SK-N-SH (cell line): ENCODE measurements at regions not wholly inside any gene's neighbourhood (a gene's known extent, or its start where the extent isn't known, plus 50 kb on each side); places are given as distances from the start of the nearest gene placed in this dataset.

Experiments
- CTCF ChIA-PET: fragments of 300-600, 350-600 bp; formaldehyde crosslinking; extraction: SDS; loops from one replicate; lab custom pipeline; 2021; lab: Yijun Ruan, JAX
- POLR2A ChIA-PET: fragments of 350-600 bp; sonication (Branson Sonifier 250); formaldehyde crosslinking; extraction: SDS; loops from one replicate; lab custom pipeline; 2020; ENCODE audit warnings: antibody characterized with exemption, inconsistent platforms; lab: Yijun Ruan, JAX
- DNase-seq: peaks from one replicate; pipeline ENCODE4 v3.0.0; 2012
- H2AFZ ChIP-seq: fragments of 200-600 bp; sonication (generic); 2 replicates; pipeline ENCODE4 v1.8.1; 2016; ENCODE audit warnings: antibody characterized with exemption, mild to moderate bottlenecking, low read depth
- H3F3A ChIP-seq: fragments of 200-600 bp; sonication (generic); replicated peaks from 2 replicates; pipeline ENCODE3; 2016; ENCODE audit warnings: antibody characterized with exemption, mild to moderate bottlenecking; ENCODE audit not compliant: insufficient read depth
- H3K27ac ChIP-seq, 2 experiments: fragments of 200-500 bp in 1 of 2; fragments of 200-600 bp in 1 of 2; sonication (Bioruptor generic) in 1 of 2; sonication (generic), shearing (Covaris generic) in 1 of 2; 2 replicates each; pipeline versions ENCODE4 v1.5.1 to v1.6.1; 2014 to 2016; ENCODE audit warnings: low read depth in 2 of 2, inconsistent platforms in 1 of 2, low read length in 1 of 2, mild to moderate bottlenecking in 1 of 2, mixed read lengths in 1 of 2
- H3K27me3 ChIP-seq: fragments of 200-600 bp; sonication (generic), shearing (Covaris generic); 2 replicates; pipeline ENCODE4 v1.6.1; 2016; ENCODE audit warnings: mixed run types; ENCODE audit not compliant: insufficient read depth
- H3K36me3 ChIP-seq, 2 experiments: fragments of 200-500 bp in 1 of 2; fragments of 200-600 bp in 1 of 2; sonication (Bioruptor generic) in 1 of 2; sonication (generic) in 1 of 2; replicated peaks in 1 of 2; 2 replicates each; pipeline versions ENCODE3 to v1.5.1; 2014 to 2016; ENCODE audit warnings: low read length in 1 of 2, mild to moderate bottlenecking in 1 of 2; ENCODE audit not compliant: insufficient read depth in 2 of 2, control insufficient read depth in 1 of 2
- H3K4me1 ChIP-seq, 2 experiments: fragments of 200-500 bp in 1 of 2; fragments of 200-600 bp in 1 of 2; sonication (Bioruptor generic) in 1 of 2; sonication (generic), shearing (Covaris generic) in 1 of 2; 2 replicates each; pipeline versions ENCODE4 v1.5.1 to v1.6.1; 2014 to 2016; ENCODE audit warnings: low read depth in 1 of 2, low read length in 1 of 2, mixed run types in 1 of 2; ENCODE audit not compliant: insufficient read depth in 2 of 2, control insufficient read depth in 1 of 2
- H3K4me2 ChIP-seq: fragments of 200-600 bp; sonication (generic), shearing (Covaris generic); 2 replicates; pipeline ENCODE4 v1.6.1; 2017; ENCODE audit warnings: mixed run types
- H3K4me3 ChIP-seq, 2 experiments: fragments of 200-500 bp in 1 of 2; fragments of 200-600 bp in 1 of 2; sonication (Bioruptor generic) in 1 of 2; sonication (generic), shearing (Covaris generic) in 1 of 2; 2 replicates each; pipeline versions ENCODE4 v1.5.1 to v1.8.1; 2014 to 2016; ENCODE audit warnings: low read depth in 2 of 2, inconsistent platforms in 1 of 2, low read length in 1 of 2, mild to moderate bottlenecking in 1 of 2, mixed read lengths in 1 of 2, moderate library complexity in 1 of 2
- H3K79me2 ChIP-seq: fragments of 200-600 bp; sonication (generic); 2 replicates; pipeline ENCODE4 v1.8.1; 2017; ENCODE audit warnings: mild to moderate bottlenecking; ENCODE audit not compliant: insufficient read depth
- H3K9ac ChIP-seq: fragments of 200-600 bp; sonication (generic); 2 replicates; pipeline ENCODE4 v1.6.1; 2017; ENCODE audit warnings: mixed run types
- H3K9me2 ChIP-seq: fragments of 200-600 bp; sonication (generic); 2 replicates; pipeline ENCODE4 v1.6.1; 2017; ENCODE audit warnings: mixed run types
- H3K9me3 ChIP-seq: fragments of 200-600 bp; sonication (generic); 2 replicates; pipeline ENCODE4 v1.6.1; 2017; ENCODE audit warnings: mixed run types, mild to moderate bottlenecking, moderate library complexity
- H4K20me1 ChIP-seq: fragments of 200-600 bp; sonication (generic); 2 replicates; pipeline ENCODE4 v1.6.1; 2017; ENCODE audit warnings: mild to moderate bottlenecking, mixed run types; ENCODE audit not compliant: insufficient read depth
- CHD2 ChIP-seq: fragments of 150-350 bp; IDR thresholded peaks from 2 replicates; pipeline ENCODE4 v1.6.1; 2018; ENCODE audit warnings: low read length; ENCODE audit not compliant: partially characterized antibody
- CTCF ChIP-seq: fragments of 200-600 bp; sonication (generic); IDR thresholded peaks from 2 replicates; pipeline ENCODE4 v1.6.1; 2017; ENCODE audit warnings: antibody characterized with exemption, mild to moderate bottlenecking, moderate library complexity
- ELF1 ChIP-seq: IDR thresholded peaks from 2 replicates; pipeline ENCODE4 v1.4.0; 2012
- EP300 ChIP-seq, 2 experiments: IDR thresholded peaks; 2 replicates each; pipeline versions ENCODE4 v1.4.0 to v1.6.1; 2012; ENCODE audit warnings: borderline replicate concordance in 1 of 2, low read depth in 1 of 2, low read length in 1 of 2
- FOSL2 ChIP-seq: IDR thresholded peaks from 2 replicates; pipeline ENCODE4 v1.4.0; 2012; ENCODE audit warnings: low read depth, mild to moderate bottlenecking, moderate library complexity, borderline replicate concordance
- GABPA ChIP-seq: IDR thresholded peaks from 2 replicates; pipeline ENCODE4 v1.4.0; 2012; ENCODE audit warnings: low read depth, mild to moderate bottlenecking
- MAX ChIP-seq: IDR thresholded peaks from 2 replicates; pipeline ENCODE4 v1.4.0; 2012; ENCODE audit warnings: low read depth
- NFIC ChIP-seq: IDR thresholded peaks from 2 replicates; pipeline ENCODE4 v1.4.0; 2012; ENCODE audit warnings: borderline replicate concordance
- NRF1 ChIP-seq: IDR thresholded peaks from 2 replicates; pipeline ENCODE4 v1.6.1; 2012; ENCODE audit warnings: low read depth, mild to moderate bottlenecking, low read length
- POLR2AphosphoS5 ChIP-seq: IDR thresholded peaks from 2 replicates; pipeline ENCODE4 v1.6.1; 2012; ENCODE audit warnings: low read depth, low read length
- RCOR1 ChIP-seq: fragments of 150-350 bp; IDR thresholded peaks from 2 replicates; pipeline ENCODE4 v1.6.1; 2017; ENCODE audit warnings: antibody characterized with exemption, low read length
- RFX5 ChIP-seq: IDR thresholded peaks from 2 replicates; pipeline ENCODE4 v1.6.1; 2012; ENCODE audit warnings: mild to moderate bottlenecking, improper control_type of control experiment, low read length
- RXRA ChIP-seq: IDR thresholded peaks from 2 replicates; pipeline ENCODE4 v1.4.0; 2012; ENCODE audit warnings: low read depth, mild to moderate bottlenecking, borderline replicate concordance
- SIN3A ChIP-seq: IDR thresholded peaks from 2 replicates; pipeline ENCODE4 v1.6.1; 2012; ENCODE audit warnings: low read depth, mild to moderate bottlenecking, low read length, moderate library complexity, borderline replicate concordance
- SMC3 ChIP-seq: IDR thresholded peaks from 2 replicates; pipeline ENCODE4 v1.6.1; 2012; ENCODE audit warnings: low read depth, low read length, improper control_type of control experiment
- TAF1 ChIP-seq: IDR thresholded peaks from 2 replicates; pipeline ENCODE4 v1.6.1; 2012; ENCODE audit warnings: low read depth, mild to moderate bottlenecking, low read length, moderate library complexity, borderline replicate concordance
- TEAD4 ChIP-seq: IDR thresholded peaks from 2 replicates; pipeline ENCODE4 v1.4.0; 2012; ENCODE audit warnings: mild to moderate bottlenecking, borderline replicate concordance; ENCODE audit not compliant: insufficient read depth
- USF1 ChIP-seq: IDR thresholded peaks from 2 replicates; pipeline ENCODE4 v1.4.0; 2012; ENCODE audit warnings: low read depth, borderline replicate concordance
- USF2 ChIP-seq: fragments of 150-350 bp; IDR thresholded peaks from 2 replicates; pipeline ENCODE4 v1.6.1; 2017; ENCODE audit warnings: antibody characterized with exemption, low read length, low read depth, borderline replicate concordance
- YY1 ChIP-seq: IDR thresholded peaks from 2 replicates; pipeline ENCODE4 v1.4.0; 2012; ENCODE audit warnings: low read depth, mild to moderate bottlenecking
- WGBS: methylation state at CpG from one replicate; pipeline ENCODE4 v1.1.6; 2017; ENCODE audit warnings: low lambda C conversion rate; 5-methylcytosine and 5-hydroxymethylcytosine counted together

- no peaks in the 10 kb centered on the region for H3K36me3 ChIP-seq
- H3K79me2 ChIP-seq, result no peaks in the 10 kb centered on the region
- H3K9me3 ChIP-seq, result no peaks in the 10 kb centered on the region
- H3K4me2 ChIP-seq, result no peak overlapping the region
- peaks cover 9% of the 10 kb centered on the region for H3F3A ChIP-seq
- no peak overlapping the region for H2AFZ ChIP-seq
- ChIA-PET POLR2A (no interaction called here), CTCF (interaction anchor here (0.7 to 1.3 kb wide), 3 partner anchors 9 to 478 kb away, joined by 3 to 5 read pairs (median 3); no protein-coding TSS in a partner anchor)
- 26% methylated on average over 16 of the region's 16 CpGs for WGBS
- peaks cover 84% of the 10 kb centered on the region for H3K27me3 ChIP-seq
- no peak overlapping the region for H3K4me3 ChIP-seq
- DNase-seq, result no peak
- no peaks in the 10 kb centered on the region for H3K9me2 ChIP-seq
- H4K20me1 ChIP-seq, result no peaks in the 10 kb centered on the region
- H3K27ac ChIP-seq, result no peak overlapping the region
- no peak overlapping the region for H3K9ac ChIP-seq
- no peaks in the 10 kb centered on the region; a peak in 1 of 4 replicates for H3K4me1 ChIP-seq
- TF ChIP-seq EP300 (IDR thresholded peaks at IDR 0.05; ENCODE audit: borderline replicate concordance in 1 of 2, low read depth in 1 of 2, low read length in 1 of 2) (no peak), ELF1 (no peak), MAX (no peak), SMC3 (no peak), TAF1 (no peak), SIN3A (no peak), NFIC (no peak), RFX5 (no peak), USF1 (no peak), TEAD4 (no peak), USF2 (no peak), CHD2 (no peak), POLR2AphosphoS5 (no peak), RCOR1 (no peak), YY1 (no peak), FOSL2 (no peak), RXRA (no peak), CTCF (no peak), GABPA (no peak), NRF1 (no peak)
- TF ChIP-seq, all 33 proteins: peak for 0
Observed at GRCh38 chr21:38659936-38660332, 145.8 kb upstream of the ETS2 start.
